ENCODE measurements at regions not wholly inside any gene's neighbourhood (a gene's known extent, or its start where the extent isn't known, plus 50 kb on each side); places are given as distances from the start of the nearest gene placed in this dataset.

DNA sequence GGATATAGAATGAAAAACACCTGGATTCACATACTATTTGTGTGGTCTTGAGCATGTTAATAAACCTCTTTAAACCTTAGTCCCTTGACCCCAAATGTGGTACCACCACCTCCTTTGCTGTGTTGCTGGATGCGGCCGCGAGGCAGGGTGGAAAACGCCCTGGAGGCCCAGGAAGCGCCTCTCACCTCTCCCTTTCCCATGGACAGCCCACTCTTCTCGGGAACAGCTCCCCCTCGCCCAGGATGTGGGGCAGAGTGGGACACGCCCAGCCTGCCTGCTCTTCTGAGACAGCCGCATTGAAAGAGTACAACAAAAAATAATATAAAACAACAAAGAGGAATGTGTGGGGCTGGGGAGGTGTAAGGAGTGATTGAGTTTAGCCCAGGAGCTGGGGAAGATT is 549.0 kb upstream of the ID2 start:
- TF ChIP-seq, protein P1, sequence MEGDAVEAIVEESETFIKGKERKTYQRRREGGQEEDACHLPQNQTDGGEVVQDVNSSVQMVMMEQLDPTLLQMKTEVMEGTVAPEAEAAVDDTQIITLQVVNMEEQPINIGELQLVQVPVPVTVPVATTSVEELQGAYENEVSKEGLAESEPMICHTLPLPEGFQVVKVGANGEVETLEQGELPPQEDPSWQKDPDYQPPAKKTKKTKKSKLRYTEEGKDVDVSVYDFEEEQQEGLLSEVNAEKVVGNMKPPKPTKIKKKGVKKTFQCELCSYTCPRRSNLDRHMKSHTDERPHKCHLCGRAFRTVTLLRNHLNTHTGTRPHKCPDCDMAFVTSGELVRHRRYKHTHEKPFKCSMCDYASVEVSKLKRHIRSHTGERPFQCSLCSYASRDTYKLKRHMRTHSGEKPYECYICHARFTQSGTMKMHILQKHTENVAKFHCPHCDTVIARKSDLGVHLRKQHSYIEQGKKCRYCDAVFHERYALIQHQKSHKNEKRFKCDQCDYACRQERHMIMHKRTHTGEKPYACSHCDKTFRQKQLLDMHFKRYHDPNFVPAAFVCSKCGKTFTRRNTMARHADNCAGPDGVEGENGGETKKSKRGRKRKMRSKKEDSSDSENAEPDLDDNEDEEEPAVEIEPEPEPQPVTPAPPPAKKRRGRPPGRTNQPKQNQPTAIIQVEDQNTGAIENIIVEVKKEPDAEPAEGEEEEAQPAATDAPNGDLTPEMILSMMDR (IDR thresholded peaks at IDR 0.05) = no peak
- no peak for TF ChIP-seq POLR2A (IDR thresholded peaks at IDR 0.05)

Measured in heart left ventricle (tissue), 13 donors.